GM21717 (cell line): ENCODE measurements at regions not wholly inside any gene's neighbourhood (a gene's known extent, or its start where the extent isn't known, plus 50 kb on each side); places are given as distances from the start of the nearest gene placed in this dataset.

Experiments used
- ATAC-seq: cut with Tn5 transposase; IDR thresholded peaks from one replicate; pipeline ENCODE4 v1.9.1; 2021; ENCODE audit warnings: mild to moderate bottlenecking, moderate library complexity; ENCODE audit not compliant: unreplicated experiment

GRCh38 chr20:11118802-11119380 lies 445.1 kb upstream of the JAG1 start:
- no peak for ATAC-seq

- no peak for ATAC-seq
Measured at GRCh38 chr20:11119573-11119972, 445.8 kb upstream of the JAG1 start.

GRCh38 chr20:11120431-11120830 lies 446.6 kb upstream of the JAG1 start:
- ATAC-seq: no peak

- no peak for ATAC-seq
Measured at GRCh38 chr20:11124849-11125505, 451.2 kb upstream of the JAG1 start.

GRCh38 chr20:11128220-11128718 lies 454.5 kb upstream of the JAG1 start:
- no peak for ATAC-seq

GRCh38 chr20:11128721-11129120 lies 454.9 kb upstream of the JAG1 start:
- ATAC-seq: no peak

GRCh38 chr20:11130554-11131166 lies 456.9 kb upstream of the JAG1 start:
- ATAC-seq: peak; percentile 52

- no peak for ATAC-seq
Measured at GRCh38 chr20:11132819-11133415, 459.1 kb upstream of the JAG1 start.

- no peak for ATAC-seq
Measured at GRCh38 chr20:11136691-11137090, 462.9 kb upstream of the JAG1 start.

GRCh38 chr20:11137688-11138087 lies 463.9 kb upstream of the JAG1 start:
- ATAC-seq: no peak

GRCh38 chr20:11140359-11140758 lies 466.6 kb upstream of the JAG1 start:
- no peak for ATAC-seq

- no peak for ATAC-seq
Measured at GRCh38 chr20:11143481-11143880, 469.7 kb upstream of the JAG1 start.

GRCh38 chr20:11144114-11144950 lies 470.5 kb upstream of the JAG1 start:
- ATAC-seq: no peak

GRCh38 chr20:11145616-11146015 lies 471.8 kb upstream of the JAG1 start:
- no peak for ATAC-seq

GRCh38 chr20:11153819-11154218 lies 480.0 kb upstream of the JAG1 start:
- no peak for ATAC-seq

GRCh38 chr20:11155156-11155756 lies 481.5 kb upstream of the JAG1 start:
- ATAC-seq: no peak

GRCh38 chr20:11156922-11157321 lies 483.1 kb upstream of the JAG1 start:
- no peak for ATAC-seq

GRCh38 chr20:11158146-11158545 lies 484.3 kb upstream of the JAG1 start:
- no peak for ATAC-seq

- no peak for ATAC-seq
Measured at GRCh38 chr20:11158589-11158988, 484.8 kb upstream of the JAG1 start.

- no peak for ATAC-seq
Measured at GRCh38 chr20:11159728-11160127, 485.9 kb upstream of the JAG1 start.
